ENCODE measurements at regions not wholly inside any gene's neighbourhood (a gene's known extent, or its start where the extent isn't known, plus 50 kb on each side); places are given as distances from the start of the nearest gene placed in this dataset.
"Not testable (repeated sequence)": the region's sequence is repeated elsewhere in the genome, so short reads cannot be mapped to it uniquely, and the experiment has no call there.

- in situ Hi-C loops (cut with MboI; ENCODE audit: low pct_unique_long_range_greater_than_20kb, low sequenced_read_pairs, unreplicated experiment) = no loop called here
- DNase-seq (ENCODE audit: low spot score) = no peak
- TF ChIP-seq CTCF (IDR thresholded peaks at IDR 0.05; ENCODE audit: extremely low read depth, insufficient read depth, missing control alignments) = no peak
Measured at GRCh38 chr12:74393272-74393671, 144.4 kb upstream of the ATXN7L3B start.

GRCh38 chr12:74394647-74395046 is 143.0 kb upstream of the ATXN7L3B start:
- TF ChIP-seq CTCF (IDR thresholded peaks at IDR 0.05; ENCODE audit: extremely low read depth, insufficient read depth, missing control alignments) = no peak
- in situ Hi-C loops (cut with MboI; ENCODE audit: low pct_unique_long_range_greater_than_20kb, low sequenced_read_pairs, unreplicated experiment) = no loop called here
- DNase-seq (ENCODE audit: low spot score) = no peak

DNA sequence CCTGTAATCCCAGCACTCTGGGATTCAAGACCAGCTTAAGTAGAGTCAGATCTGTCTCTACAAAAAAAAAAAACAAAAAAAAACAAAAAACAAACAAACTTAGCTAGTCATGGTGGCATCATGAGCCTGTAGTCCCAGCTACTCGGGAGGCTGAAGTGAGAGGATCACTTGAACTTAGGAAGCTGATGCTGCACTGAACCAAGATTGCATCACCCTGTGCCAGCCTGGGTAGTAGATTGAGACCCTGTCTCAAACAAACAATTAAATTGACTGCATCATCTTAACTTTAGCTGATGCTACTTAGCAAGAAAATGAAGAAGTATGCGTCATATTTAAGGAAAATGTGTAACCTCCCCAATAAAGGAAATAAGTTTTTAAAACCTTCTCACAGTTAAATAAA is 136.6 kb upstream of the ATXN7L3B start:
- TF ChIP-seq CTCF (IDR thresholded peaks at IDR 0.05; ENCODE audit: extremely low read depth, insufficient read depth, missing control alignments) = no peak
- DNase-seq (ENCODE audit: low spot score) = no peak
- in situ Hi-C loops (cut with MboI; ENCODE audit: low pct_unique_long_range_greater_than_20kb, low sequenced_read_pairs, unreplicated experiment) = no loop called here

GRCh38 chr12:74401966-74402365 is 135.7 kb upstream of the ATXN7L3B start:
- in situ Hi-C loops (cut with MboI; ENCODE audit: low pct_unique_long_range_greater_than_20kb, low sequenced_read_pairs, unreplicated experiment) = no loop called here
- no peak for DNase-seq (ENCODE audit: low spot score)
- TF ChIP-seq CTCF (IDR thresholded peaks at IDR 0.05; ENCODE audit: extremely low read depth, insufficient read depth, missing control alignments) = no peak

DNA sequence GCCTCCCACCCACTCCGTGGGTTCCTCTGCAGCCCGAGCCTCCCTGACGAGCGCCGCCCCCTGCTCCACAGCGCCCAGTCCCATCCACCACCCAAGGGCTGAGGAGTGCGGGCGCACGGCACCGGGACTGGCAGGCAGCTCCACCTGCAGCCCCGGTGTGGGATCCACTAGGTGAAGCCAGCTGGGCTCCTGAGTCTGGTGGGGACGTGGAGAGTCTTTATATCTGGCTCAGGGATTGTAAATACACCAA is 134.5 kb upstream of the ATXN7L3B start:
- DNase-seq (ENCODE audit: low spot score); in situ Hi-C loops (cut with MboI; ENCODE audit: low pct_unique_long_range_greater_than_20kb, low sequenced_read_pairs, unreplicated experiment): not testable (repeated sequence)

DNA sequence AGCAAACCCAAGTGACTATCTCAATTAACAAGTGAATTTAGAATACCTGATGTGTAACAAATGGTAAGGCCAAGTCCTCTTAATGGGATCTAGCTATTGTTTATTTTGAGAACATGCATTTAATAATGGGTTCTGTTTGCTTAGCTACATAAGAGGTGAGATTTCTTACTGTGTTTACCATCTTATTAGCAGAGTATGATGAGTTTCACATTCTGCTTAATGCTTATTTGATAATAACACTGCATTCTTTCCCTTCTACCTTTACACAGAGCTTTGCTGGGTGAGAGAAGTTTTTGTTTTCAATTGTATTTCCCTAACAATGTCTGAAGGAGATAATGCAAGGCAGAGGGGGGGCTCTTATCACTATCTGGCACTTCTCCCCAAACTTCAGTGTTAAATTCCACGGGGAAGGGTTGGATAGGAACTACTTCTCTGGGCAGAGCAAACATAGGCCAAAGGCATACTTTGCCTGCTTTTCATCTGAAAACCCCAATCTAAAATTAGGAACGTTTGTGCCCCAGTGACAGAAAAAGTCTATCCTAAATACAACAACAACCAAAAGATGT is 129.0 kb upstream of the ATXN7L3B start:
- no peak for TF ChIP-seq CTCF (IDR thresholded peaks at IDR 0.05; ENCODE audit: extremely low read depth, insufficient read depth, missing control alignments)
- in situ Hi-C loops (cut with MboI; ENCODE audit: low pct_unique_long_range_greater_than_20kb, low sequenced_read_pairs, unreplicated experiment) = no loop called here
- DNase-seq (ENCODE audit: low spot score) = no peak

GRCh38 chr12:74412606-74413230 is 124.9 kb upstream of the ATXN7L3B start:
- in situ Hi-C loops (cut with MboI; ENCODE audit: low pct_unique_long_range_greater_than_20kb, low sequenced_read_pairs, unreplicated experiment) = no loop called here
- DNase-seq (ENCODE audit: low spot score) = no peak
- TF ChIP-seq CTCF (IDR thresholded peaks at IDR 0.05; ENCODE audit: extremely low read depth, insufficient read depth, missing control alignments) = peak; percentile 24

Measured in GM13977 (cell line).